KBM-7 (cell line): ENCODE measurements at regions not wholly inside any gene's neighbourhood (a gene's known extent, or its start where the extent isn't known, plus 50 kb on each side); places are given as distances from the start of the nearest gene placed in this dataset.

Source experiments
- DNase-seq: peaks from one replicate; pipeline ENCODE4 v3.0.0-alpha.2; 2015
- in situ Hi-C: fragments of 300-500 bp; cut with MboI; formaldehyde crosslinking; loops from 2 replicates; pipeline ENCODE4 v1.14.3; 2020; ENCODE audit warnings: low sequenced_read_pairs, low pct_unique_long_range_greater_than_20kb, mixed read lengths

DNA sequence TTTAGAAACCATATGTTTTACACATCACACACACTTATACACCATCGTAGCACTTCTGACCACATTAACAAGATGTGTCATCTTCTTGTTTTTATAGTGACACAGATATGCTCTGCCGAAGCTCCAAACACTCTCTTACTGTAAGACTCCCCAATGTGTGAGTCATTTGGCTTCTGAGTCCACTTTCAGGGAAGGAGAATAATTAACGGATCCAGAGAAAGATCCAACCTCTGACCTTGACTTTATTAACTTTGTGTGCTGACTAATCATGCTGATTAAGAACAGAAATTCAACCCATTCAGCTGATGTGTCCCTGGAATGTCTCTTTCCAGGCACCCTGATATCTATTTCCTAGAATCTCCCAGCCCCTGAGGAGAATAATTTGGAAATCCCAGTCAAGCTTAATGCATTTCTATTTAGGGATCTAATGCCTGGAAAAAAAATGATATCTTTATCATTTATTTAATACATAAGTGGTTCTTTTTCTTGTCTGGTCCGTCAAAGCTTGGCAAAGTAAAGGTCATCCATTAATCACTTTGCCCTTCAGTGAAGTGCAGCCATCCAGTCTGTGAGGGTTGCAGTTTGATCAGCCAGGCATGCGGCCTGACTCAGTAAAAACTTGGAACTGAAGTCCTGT, 615.8 kb upstream of the SYT4 start:
- no peak for DNase-seq
- in situ Hi-C loops, result no loop called here

DNA sequence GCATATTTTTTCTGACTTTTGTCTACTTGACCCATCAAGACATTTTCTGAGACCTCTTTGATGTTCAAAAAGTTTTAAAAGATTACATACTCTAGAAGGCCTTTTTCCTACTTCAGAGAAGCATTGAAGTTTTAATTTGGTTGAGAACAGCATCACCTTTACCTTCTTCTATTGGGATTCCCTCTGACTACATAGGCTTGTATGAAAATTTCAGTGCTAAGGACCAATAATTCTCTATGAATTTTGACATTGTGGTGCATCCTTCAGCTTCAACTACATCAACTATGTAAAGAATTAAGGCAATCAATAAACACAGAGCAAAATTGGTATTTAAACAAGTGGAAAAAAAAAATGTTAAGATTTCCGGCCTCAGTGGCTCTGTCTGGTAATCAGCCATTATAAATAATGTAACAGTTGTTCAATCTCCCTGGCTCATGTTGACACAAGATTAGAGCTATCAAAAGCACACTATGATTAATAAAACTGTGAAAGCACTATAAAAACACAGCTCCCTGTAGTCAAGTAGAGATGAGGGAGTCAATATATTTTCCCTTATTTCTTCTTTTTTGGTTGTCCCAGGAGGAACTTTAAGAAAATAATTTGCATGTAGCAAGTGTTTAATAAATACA, 627.0 kb upstream of the SYT4 start:
- in situ Hi-C loops, result no loop called here
- no peak for DNase-seq

DNA sequence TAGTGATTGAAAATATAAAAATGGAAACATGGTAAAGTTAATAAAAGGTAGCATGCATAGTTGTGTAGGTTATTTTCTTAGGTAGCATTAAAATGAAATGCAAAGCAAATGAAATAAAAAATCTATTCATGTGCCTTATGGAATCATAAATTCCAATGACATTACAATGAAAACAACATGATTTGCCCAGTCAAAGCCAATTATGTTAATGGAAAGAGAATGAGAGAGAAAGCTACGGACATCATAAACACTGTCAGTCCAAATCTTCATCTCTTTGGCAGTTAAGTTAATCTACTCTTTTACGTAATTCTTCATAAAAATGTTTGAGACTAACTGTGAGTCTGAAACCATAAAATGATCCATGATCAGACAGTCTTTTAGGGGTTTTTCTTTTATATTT, 636.7 kb upstream of the SYT4 start:
- in situ Hi-C loops, result no loop called here
- DNase-seq, result no peak

DNA sequence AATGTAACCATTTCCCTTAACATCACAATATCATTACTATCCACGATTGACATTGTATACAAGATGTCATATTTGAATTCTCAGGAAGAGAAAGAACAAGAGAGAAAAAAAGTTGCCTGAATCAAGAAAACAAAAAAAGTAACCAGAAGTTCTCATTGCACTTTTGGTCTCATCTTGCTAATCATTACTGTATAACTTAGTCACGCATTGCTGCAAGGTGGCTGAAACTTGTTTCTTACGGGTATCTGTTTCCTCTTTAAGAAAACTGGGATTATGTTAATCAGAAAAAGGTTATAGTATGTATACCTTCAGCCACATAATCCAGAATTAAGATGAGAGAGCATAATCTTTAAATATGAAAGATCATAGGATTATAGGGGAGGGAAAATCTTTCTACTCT, 639.7 kb upstream of the SYT4 start:
- in situ Hi-C loops, result no loop called here
- DNase-seq, result no peak

DNA sequence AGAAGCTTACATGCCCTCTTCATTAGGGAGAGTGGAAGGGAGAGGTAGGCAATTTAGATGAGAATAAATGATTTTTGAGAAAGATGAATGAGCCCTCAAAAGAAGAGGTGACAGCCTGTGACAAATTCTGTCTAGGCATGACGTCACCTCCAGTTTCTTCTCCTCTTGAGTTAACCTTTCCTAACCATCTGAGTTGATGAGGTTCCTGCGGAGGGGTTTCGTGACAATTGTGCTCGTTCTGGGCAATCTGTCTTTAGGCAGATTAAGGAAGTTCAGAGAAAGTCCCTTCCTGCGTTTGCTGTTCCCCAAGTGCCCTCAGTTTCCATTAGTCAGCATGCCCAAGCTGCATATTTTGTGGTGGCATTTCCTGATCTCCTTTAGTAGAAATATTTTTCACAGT, 640.2 kb upstream of the SYT4 start:
- in situ Hi-C loops, result no loop called here
- peak; percentile 30 for DNase-seq

DNA sequence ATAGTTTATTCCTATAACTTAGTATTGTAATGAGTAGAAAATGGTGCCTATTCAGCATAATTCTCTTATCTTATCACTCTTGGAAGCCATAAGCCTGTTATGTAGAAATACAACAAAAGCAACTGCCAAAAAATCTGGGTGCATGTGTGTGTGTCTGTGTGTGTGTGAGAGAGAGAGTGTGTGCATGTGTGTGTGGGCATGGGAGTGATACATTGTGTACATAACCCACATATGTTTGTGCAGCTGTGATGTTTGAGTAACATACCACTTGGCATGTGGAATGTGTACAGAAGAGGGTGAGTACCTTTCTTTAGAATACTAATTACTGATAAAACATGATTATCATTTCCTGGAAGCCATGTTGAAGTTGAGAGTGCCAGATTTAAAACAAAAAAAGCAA, 642.3 kb upstream of the SYT4 start:
- in situ Hi-C loops, result no loop called here
- DNase-seq, result no peak

DNA sequence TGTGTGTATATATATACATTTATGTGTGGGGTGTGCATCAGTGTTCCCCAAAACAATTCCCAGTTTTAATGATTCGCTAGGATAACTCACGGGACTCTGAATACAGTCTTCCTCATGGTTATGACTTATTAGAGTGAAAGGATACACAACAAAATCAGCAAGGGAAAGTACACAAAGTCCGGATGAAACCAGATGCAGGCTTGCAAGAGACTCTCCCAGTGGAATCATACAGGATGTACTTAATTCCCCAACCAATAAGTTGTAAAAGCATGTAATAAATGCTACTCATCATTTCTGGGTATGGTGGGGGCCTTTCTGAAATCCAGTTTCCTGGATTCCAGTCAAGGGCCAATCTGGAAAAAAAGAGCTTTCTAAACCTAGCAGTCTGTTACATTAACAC, 654.1 kb upstream of the SYT4 start:
- in situ Hi-C loops, result no loop called here
- no peak for DNase-seq

DNA sequence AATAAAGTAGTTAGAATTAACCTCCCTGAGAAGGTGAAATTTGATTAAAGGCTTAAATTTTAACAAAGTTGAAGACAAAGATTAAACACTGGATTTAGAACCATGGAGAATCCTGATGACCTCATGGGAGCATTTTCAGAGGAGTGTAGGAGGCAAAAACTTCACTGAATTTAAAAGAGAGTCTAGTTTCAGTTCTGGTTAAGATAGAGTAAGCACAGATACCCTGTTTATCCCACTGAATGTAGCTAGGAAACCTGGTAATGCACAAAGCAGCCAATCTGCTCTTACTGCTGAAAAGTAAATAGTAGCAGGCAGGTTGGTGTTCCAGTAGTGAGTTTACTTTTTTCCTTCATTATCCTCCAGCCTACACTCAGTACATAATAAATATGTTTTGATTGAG, 654.9 kb upstream of the SYT4 start:
- in situ Hi-C loops, result no loop called here
- DNase-seq, result no peak

DNA sequence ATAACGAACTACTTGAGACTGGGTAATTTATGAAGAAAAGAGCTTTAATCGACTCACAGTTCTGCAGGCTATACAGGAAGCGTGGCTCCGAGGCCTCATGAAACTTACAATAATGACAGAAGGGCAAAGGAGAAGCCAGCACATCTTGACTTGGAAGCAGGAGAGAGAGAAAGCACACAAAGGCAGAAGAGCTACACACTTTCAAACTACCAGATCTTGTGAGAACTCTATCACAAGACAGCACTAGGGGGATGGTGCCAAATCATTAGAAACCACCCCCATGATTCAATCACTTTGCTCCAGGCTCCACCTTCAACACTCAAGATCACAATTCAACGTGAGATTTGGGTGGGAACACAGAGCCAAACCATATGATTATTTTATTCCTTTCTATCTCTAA, 655.9 kb upstream of the SYT4 start:
- DNase-seq, result no peak
- in situ Hi-C loops, result no loop called here

DNA sequence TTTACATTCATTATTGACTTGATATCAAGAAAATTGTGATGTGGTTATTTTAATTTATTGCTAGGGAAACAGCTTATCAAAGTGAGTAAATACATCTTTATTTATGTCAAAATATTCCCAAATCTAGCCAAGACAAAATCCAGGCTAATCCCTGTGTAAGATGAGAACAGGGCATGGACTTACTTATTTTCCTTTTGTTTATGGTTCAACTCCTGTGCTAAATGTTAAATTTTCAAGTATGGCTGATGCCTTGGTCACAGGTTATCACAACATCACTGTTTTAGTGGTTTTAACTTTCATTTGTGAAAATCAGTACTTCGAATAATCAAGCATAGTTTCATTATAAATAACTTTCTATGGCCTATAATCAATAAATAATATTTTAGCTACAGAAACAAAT, 657.0 kb upstream of the SYT4 start:
- in situ Hi-C loops, result no loop called here
- no peak for DNase-seq

DNA sequence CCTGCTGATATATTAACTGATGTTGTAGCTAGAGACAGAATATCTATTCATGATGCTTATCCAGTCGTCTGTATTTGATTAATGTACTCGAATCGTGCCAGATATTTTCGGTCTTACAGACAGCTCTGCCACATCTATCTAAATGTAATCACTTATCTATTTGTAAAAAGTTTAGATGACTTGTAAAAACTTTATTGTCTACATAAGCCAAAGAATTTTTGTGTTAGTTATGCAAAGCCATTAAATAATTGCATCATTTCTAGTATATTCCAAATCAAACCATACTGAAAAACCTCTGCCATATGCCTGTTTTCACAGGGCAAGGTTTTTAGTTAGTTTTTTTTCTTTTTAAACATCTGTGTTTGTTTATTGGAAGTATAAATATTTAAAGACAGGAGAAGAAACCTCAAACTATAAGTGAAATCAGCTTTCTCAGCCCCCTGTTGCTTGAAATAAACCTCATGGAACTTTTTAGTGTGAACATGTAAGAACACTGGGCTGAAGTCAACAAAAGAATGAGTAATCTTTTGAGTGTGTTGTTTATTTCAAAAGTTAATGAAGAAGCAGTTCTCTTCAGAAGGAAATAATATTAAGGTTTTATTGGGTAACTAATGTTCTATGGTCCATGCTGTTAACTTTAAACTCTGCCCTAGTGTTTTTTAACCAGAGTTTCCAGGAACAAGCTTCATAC, 657.6 kb upstream of the SYT4 start:
- no peak for DNase-seq
- in situ Hi-C loops, result no loop called here

DNA sequence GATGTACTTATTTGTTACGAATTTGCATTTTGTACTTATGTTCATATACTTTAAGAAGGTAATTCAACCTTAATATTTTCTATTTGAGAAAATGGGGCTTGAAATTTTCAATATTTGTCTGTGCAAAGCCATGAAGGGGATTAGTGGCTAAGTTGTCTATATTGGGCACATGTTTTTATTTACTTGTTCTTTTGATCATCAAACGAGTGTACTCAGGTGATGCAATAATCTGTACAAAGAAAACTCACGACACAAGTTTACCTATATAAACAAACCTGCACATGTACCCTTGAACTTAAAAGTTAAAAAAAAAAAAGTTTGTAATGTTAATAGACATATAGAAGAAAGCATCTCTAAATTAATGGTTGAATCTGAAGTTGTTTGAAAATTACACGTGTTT, 658.9 kb upstream of the SYT4 start:
- no peak for DNase-seq
- in situ Hi-C loops, result no loop called here

DNA sequence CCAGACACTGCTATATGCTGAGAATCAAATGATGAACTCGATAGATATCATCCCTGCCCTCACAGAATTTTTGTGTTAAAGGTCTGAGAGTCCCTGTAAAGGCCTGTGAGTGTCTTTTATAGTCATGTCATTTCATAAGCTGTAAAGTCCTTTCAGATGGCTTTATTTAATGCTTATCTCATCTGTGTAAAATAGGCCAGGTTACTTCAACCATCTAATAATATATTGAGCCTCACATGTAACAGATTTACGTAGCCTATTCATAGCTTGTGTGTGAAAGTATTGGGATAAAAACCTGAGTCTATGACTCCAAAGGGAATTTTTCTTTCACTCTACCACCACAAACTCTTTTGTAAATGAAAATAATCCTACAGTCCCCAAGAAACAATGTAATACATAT, 672.0 kb upstream of the SYT4 start:
- in situ Hi-C loops, result no loop called here
- DNase-seq, result no peak

DNA sequence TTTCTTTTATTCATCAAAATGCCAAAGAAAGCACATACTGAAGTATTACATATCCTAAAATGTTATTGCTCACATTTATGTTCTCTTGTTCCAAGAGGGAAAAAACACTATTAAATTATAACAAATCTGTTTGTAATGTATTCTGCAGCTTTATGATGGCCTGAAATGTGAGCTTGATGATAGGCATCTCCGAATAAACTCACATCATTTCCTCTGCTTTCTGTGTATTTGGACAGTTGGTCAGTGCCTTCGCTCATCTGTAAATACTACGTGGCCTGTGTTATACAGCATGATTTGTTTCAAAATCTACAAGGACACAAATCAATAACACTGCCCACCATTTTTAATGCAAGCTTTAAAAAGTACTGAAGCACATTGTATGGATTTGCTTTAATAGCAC, 672.8 kb upstream of the SYT4 start:
- no peak for DNase-seq
- in situ Hi-C loops, result no loop called here

DNA sequence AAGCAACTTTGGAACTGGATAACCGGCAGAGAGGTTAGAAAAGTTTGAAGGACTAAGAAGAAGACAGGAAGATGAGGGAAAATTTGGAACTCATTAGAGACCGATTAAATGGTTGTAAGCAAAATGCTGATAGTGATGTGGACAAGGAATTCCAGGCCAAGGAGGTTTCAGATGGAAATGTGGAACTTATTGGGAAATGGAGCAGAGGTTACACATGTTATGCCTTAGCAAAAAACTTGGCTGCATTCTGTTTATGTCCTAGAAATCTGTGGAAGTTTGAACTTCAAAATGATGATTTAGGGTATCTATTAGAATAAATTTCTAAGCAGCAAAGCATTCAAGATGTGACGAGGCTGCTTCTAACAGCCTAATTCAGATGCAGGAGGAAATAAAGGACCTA, 675.1 kb upstream of the SYT4 start:
- DNase-seq, result no peak
- in situ Hi-C loops, result no loop called here

DNA sequence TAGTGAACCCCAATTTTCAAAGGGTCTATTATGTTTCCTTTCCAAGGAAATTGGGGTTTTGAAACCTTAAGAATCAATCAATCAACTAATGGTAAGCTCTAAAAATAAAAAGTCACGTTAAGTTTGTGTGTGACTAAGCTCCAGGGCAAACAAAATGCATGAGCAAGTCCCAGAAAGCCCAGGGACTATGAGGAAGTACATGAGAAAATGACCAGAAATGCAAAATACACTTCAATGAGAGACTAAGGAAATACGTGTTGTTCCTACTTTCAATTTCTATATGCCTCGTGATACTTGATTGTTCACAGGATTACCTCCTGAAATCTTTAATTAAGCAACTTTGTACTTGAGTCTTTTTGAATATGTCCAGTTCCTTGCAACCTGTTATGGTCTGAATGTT, 684.4 kb upstream of the SYT4 start:
- no peak for DNase-seq

DNA sequence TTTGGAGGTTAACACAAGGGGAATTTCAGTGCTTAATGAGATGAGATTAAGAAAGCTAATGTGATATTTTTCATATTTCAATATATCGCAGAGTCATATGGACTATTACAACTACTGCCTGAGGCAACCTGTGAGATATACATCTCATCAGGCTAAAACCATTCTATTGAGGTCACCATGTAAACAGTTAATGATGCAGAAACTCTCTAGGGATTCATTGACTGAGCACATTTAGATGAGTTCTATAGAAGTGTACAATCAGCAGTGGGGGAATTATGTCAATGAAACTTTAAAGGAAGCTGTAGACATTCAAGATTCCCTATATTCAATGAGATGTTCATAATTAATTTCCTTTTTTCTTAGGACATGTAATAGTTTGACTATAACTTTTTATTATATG, 687.4 kb upstream of the SYT4 start:
- DNase-seq, result no peak
- in situ Hi-C loops, result no loop called here

More for the DNA sequence above, 684.4 kb upstream of the SYT4 start:
- in situ Hi-C loops, result no loop called here

DNA sequence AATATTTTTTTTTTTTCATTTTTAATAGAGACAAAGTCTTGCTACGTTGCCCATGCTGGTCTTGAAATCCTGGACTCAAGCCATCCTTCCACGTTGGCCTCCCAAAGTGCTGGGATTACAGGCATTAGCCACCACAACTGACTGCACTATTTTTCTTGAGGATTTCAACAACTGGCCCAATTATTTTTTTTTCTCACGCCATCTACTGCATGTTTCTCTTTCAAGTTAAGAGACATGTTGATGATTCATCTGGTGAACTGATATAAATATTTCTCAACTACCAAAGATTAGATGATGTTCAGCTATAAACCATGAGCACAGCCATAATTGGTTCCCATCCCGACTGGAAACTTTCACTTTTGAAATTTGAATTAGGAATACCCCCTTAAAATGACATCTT, 688.4 kb upstream of the SYT4 start:
- DNase-seq, result no peak
- in situ Hi-C loops, result no loop called here

DNA sequence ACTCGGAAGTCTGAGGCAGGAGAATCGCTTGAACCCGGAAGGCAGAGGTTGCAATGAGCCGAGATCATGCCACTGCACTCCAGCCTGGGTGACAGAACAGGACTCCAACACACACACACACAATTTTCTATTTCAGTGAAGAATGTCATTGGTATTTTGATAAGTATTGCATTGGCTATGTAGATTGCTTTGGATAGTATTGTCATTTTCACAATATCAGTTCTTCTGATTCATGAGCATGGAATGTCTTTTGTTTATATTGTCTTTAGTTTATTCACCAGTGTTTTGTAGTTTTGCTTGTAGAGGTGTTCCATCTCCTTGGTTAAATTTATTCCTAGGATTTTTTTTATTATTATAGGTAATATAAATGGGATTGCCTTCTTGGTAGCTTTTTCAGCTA, 693.4 kb upstream of the SYT4 start:
- in situ Hi-C loops, result no loop called here

DNA sequence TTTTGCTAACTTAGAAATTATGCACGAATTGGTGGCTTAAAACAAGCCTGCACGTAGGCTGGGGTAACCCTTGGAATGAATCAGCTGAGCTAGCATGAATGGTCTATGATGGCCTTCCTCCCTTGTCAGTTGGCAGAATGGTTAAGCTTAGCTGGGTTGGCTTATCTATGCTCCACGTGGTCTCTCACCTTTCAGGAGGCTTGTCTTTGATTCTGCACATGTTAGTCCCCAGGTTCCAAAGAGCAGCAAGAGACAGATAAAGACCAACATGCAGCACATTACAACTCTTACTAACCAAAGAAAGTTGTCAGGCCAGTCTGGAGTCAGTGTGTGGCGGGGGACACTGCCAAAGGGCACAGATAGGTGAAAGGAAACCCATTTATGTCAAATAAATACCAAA, 700.9 kb upstream of the SYT4 start:
- in situ Hi-C loops, result no loop called here
- no peak for DNase-seq

More for the DNA sequence above, 693.4 kb upstream of the SYT4 start:
- no peak for DNase-seq

DNA sequence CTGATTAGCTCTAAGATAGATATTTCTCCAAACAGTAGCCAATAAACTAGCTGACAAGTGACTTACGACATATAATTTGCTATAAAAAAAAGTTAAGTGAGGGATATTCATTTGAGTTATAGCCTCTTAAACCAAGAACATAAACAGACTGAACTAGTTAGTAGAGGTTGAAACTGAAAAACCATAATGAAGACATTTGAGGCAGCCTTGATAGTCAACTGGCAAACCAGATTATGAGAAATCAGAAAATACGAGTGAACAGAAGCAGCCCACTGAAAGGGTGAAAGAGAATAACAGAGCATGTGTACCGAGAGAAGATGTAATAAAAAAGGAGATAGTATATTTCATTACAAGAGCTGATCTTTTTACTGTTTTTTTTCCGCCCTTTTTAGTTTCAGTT, 698.1 kb upstream of the SETBP1 start:
- DNase-seq, result no peak
- in situ Hi-C loops, result no loop called here
